SK-N-MC (cell line): ENCODE measurements at regions not wholly inside any gene's neighbourhood (a gene's known extent, or its start where the extent isn't known, plus 50 kb on each side); places are given as distances from the start of the nearest gene placed in this dataset.

ENCODE experiments used
- DNase-seq: peaks from one replicate; pipeline ENCODE4 v3.0.0-alpha.2; 2011; ENCODE audit warnings: low read depth, low spot score
- H3K27ac ChIP-seq: fragments of 200-600 bp; sonication (generic); 2 replicates; pipeline ENCODE4 v1.5.1; 2016; ENCODE audit warnings: mixed run types
- H3K36me3 ChIP-seq: fragments of 200-600 bp; sonication (generic); 2 replicates; pipeline ENCODE4 v1.6.1; 2017; ENCODE audit warnings: antibody characterized with exemption, low read length, mixed read lengths; ENCODE audit not compliant: insufficient read depth
- H3K4me3 ChIP-seq: fragments of 200-600 bp; sonication (generic); 2 replicates; pipeline ENCODE4 v1.5.1; 2016
- H3K9ac ChIP-seq: fragments of 200-600 bp; sonication (generic); 2 replicates; pipeline ENCODE4 v1.8.0; 2017; ENCODE audit warnings: mixed run types, mixed read lengths; ENCODE audit not compliant: insufficient read length
- H3K9me3 ChIP-seq: fragments of 200-600 bp; sonication (generic); 2 replicates; pipeline ENCODE4 v1.6.1; 2017; ENCODE audit warnings: low read depth, mild to moderate bottlenecking, antibody characterized with exemption, low read length, moderate library complexity, mixed read lengths
- EZH2 ChIP-seq: fragments of 200-600 bp; sonication (generic); IDR thresholded peaks from one replicate; pipeline ENCODE4 v1.6.1; 2017; ENCODE audit warnings: antibody characterized with exemption
- FOXP2 ChIP-seq: optimal IDR thresholded peaks from 2 replicates; pipeline ENCODE3; 2011; ENCODE audit warnings: mild to moderate bottlenecking, moderate library complexity; ENCODE audit not compliant: insufficient read depth; ENCODE audit errors: extremely low read length, control extremely low read depth
- POLR2AphosphoS5 ChIP-seq: IDR thresholded peaks from 2 replicates; pipeline ENCODE4 v1.6.1; 2012; ENCODE audit warnings: mild to moderate bottlenecking, low read depth, low read length, borderline replicate concordance

DNA sequence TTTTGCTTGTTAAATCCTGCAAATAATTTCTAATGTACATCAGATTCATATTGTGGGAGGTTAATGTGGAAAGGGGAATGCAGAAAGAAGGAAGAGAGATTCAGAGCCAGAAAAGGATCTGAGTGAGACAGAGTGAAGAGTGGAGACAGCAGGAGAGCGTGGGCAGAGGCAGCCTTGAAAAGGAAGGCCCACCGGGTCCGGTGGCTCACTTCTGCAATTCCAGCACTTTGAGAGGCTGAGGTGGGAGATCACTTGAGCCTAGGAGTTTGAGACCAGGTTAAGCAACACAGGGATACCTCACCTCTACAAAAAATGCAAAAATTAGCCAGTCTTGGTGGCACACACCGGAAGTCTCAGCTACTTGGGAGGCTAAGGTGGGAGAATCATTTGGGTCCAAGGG, 222.0 kb upstream of the RAB4A start:
- Histone ChIP-seq H3K4me3 (no peak overlapping the region), H3K27ac (no peak overlapping the region), H3K36me3 (no peaks in the 10 kb centered on the region), H3K9me3 (no peaks in the 10 kb centered on the region), H3K9ac (no peak overlapping the region)
- DNase-seq, result no peak
- no peak for TF ChIP-seq FOXP2
- TF ChIP-seq POLR2AphosphoS5, result no peak
- TF ChIP-seq EZH2, result no peak

DNA sequence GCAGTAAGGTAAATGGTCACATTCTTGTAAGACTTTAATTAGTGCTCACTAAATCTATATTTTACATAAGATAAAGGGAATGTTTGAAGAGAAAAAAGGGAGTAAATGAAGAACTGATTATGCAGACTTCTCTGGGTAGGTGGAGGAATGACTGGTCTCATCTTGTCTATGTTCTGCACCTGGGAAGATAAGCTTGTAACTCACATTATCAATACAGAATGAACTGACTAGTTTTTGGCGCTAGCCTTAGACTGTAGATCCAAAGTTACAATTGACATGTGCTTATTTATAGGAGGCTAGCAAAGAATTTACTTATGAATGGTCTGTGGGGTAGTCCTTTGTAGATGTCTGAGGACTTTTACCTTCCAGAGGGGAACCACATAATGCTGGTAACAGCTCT, 214.9 kb upstream of the RAB4A start:
- Histone ChIP-seq H3K9ac (no peak overlapping the region), H3K9me3 (no peaks in the 10 kb centered on the region), H3K36me3 (no peaks in the 10 kb centered on the region), H3K27ac (no peak overlapping the region), H3K4me3 (no peak overlapping the region)
- no peak for TF ChIP-seq EZH2
- no peak for TF ChIP-seq POLR2AphosphoS5
- no peak for TF ChIP-seq FOXP2
- no peak for DNase-seq

DNA sequence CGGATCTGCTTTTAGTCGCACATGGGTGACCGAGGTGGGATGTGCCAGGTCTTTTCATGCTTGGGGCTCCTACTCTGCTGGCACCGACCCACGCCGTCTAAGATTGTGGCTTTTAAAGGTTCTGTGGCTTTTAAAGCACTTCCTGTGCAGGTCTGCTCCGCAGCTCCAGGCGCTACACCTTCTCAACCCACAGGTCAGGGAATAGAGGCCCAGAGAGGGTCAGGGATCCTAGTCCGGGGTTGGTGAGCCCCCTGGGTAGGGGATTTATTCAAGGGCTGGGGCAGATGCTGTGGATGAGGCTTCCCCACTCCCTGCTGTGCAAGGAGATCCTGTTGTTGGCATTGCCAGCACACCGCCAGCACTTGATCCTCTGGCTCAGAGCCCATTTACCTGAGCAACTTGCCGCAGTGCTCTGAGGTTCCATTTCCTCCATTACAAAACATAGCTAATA, 212.8 kb upstream of the RAB4A start:
- no peak for TF ChIP-seq POLR2AphosphoS5
- TF ChIP-seq EZH2, result peak; percentile 17
- TF ChIP-seq FOXP2, result no peak
- H3K9ac ChIP-seq, result no peak overlapping the region
- no peaks in the 10 kb centered on the region for H3K9me3 ChIP-seq
- no peaks in the 10 kb centered on the region for H3K36me3 ChIP-seq
- H3K27ac ChIP-seq, result no peak overlapping the region
- H3K4me3 ChIP-seq, result no peak overlapping the region
- DNase-seq, result no peak

DNA sequence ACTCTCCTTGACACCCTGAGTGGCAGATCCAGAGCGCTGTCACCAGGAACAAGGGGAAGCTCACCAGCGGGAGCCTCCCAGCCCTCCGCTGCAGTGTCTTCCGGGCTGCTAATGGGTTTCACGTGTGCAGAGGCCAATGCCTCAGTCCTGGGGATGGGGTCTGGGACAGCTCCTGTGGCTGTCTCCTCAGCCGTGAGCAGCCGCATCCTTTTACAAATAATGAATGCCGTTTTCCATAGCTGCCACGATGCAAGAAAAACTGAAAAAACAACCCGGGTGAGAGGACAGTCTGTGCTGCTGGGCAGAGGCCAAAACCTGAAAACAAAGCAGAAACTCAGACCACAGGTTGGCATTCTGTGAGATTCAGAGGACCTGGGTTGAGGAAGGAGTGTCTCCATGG, 212.2 kb upstream of the RAB4A start:
- H3K36me3 ChIP-seq, result no peaks in the 10 kb centered on the region
- no peak for DNase-seq
- no peaks in the 10 kb centered on the region for H3K9me3 ChIP-seq
- H3K27ac ChIP-seq, result no peak overlapping the region
- no peak overlapping the region for H3K9ac ChIP-seq
- H3K4me3 ChIP-seq, result no peak overlapping the region
- no peak for TF ChIP-seq POLR2AphosphoS5
- TF ChIP-seq FOXP2, result no peak
- TF ChIP-seq EZH2, result no peak

DNA sequence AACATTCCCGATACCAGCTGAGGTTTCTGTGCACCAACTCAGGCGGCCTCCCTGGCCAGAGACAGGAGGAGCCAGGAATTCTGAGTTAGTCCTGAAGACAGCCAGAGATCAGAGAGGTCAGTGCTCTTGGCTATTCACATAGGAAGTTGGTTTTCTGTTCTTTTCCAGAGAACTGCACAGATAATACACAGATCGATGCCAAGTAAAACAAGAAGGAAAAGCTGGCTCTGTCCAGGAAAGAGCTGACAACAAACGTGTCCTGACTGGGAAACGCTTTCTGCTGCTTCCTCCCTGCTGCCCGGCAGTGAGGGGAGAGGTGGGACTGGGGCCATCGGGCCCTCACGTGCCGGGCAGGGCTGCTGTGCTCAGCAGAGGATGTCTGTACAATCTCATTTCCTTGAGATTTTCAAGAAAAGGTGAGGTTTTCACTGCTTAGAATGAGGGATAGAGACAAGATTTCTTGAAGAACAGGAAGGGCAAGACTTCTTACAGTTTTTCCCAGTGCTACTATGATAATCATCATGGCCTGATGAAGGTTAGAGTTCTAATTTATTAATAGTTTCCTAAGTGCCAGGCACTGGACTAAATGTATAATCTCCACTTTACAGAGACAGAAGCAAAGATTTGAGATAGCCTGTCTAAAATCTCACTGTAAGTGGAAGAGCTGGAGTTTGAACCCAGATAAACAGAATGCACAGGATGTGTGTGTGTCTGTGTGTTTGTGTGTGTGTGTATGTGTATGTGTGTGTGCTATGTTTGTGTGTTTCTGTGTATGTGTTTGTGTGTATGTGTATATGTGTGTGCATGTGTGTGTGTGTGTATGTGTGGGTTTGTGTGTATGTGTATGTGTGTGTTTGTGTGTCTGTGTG, 211.0 kb upstream of the RAB4A start:
- DNase-seq, result no peak

DNA sequence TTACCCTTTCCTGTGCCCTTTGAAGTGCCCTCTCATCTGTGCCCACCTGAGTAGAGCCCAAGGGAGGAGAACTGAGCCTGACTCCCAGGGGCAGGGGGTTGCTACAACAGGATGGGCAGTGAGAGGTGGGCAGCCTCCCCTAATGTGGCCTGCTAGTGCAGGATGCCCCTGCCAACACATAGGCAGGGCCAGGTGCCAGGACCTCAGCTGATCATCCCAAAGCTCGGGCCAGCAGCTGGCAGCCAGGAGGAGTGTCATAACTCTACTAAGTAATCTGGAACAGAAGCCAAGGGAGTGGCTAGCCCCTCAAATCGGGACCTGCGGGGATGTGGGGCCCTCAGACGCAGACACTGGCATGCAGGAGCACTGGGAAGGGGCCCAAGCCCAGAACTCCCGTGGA, 208.8 kb upstream of the RAB4A start:
- no peak for DNase-seq
- Histone ChIP-seq H3K9ac (no peak overlapping the region), H3K36me3 (no peaks in the 10 kb centered on the region)

More for the DNA sequence above, 211.0 kb upstream of the RAB4A start:
- no peak for TF ChIP-seq FOXP2
- H3K36me3 ChIP-seq, result no peaks in the 10 kb centered on the region
- H3K9me3 ChIP-seq, result no peaks in the 10 kb centered on the region
- H3K9ac ChIP-seq, result no peak overlapping the region
- H3K4me3 ChIP-seq, result no peak overlapping the region
- H3K27ac ChIP-seq, result no peak overlapping the region

DNA sequence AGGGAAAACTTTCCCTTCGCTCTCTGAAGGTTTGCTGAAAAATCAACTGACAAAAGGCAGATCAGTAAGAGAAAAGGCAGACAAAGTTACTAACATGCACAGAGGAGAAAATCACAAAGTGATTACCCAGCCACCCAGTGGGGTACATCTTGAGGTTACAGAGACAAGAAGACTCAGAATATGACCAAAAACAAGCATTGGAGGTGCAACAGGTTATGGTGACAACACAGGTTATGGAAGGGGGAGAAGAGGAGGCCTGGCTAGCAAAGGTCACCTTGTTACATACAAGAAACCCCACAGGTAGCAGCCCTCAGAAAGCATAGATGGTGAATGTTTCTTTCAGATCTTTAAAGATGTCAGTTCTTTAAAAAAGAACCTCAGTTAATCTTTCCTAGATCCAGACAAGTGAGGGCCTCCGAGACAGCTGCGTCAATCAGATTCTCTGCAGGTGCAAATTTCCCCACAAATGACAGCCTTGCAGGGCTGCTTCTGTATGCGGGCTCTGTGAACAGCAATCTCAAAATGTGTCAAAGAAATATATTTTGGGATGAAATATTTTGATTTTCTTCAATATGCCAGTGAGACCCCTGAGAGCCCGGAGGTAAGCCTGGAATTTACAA, 207.6 kb upstream of the RAB4A start:
- Histone ChIP-seq H3K36me3 (no peaks in the 10 kb centered on the region), H3K9ac (no peak overlapping the region), H3K27ac (no peak overlapping the region), H3K9me3 (no peaks in the 10 kb centered on the region), H3K4me3 (no peak overlapping the region)
- DNase-seq, result no peak
- no peak for TF ChIP-seq EZH2
- no peak for TF ChIP-seq POLR2AphosphoS5
- no peak for TF ChIP-seq FOXP2

More for the DNA sequence above, 208.8 kb upstream of the RAB4A start:
- H3K27ac ChIP-seq, result no peak overlapping the region
- TF ChIP-seq FOXP2, result no peak
- no peak for TF ChIP-seq POLR2AphosphoS5
- no peak for TF ChIP-seq EZH2
- H3K9me3 ChIP-seq, result no peaks in the 10 kb centered on the region
- H3K4me3 ChIP-seq, result no peak overlapping the region

DNA sequence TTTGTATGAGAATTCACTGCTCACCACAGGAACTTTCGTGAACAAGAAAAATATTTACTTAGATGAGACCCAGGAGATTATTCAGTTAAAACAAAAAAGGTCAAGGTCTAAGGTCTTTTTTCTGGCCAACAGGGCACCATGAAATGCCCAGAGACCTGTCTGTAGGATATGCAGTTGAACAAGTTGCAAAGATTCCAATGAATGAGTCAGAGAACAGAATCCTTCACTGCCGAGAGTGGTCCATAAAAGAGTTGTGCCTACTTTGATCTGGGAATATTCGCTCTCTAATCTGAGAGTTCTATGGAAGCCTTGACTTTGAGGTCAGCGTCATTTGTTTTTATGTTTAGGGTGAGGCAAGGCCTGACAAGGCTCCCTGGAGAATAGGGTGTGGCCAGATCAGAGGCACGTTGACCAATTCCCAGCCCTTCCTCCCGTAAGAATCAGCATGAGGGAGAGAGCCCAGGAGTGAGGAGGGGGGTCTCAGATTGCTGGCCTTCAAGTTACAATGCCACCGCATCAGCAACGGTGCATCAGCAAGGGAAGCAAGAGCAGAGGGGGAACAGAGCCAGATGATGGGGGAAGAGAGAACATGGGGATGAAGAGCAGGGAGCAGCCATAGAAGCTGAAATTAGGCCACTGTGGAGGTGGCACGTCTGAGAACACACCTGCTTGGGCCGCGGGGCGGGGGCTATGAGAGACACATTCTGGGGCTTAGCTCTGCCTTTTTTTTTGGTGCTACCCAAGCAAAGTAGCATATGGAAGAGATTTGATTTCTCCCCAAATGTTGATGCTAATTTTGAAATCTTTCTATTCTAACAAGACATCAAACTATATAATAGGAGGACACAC, 206.4 kb upstream of the RAB4A start:
- Histone ChIP-seq H3K4me3 (no peak overlapping the region), H3K9me3 (no peaks in the 10 kb centered on the region), H3K36me3 (no peaks in the 10 kb centered on the region), H3K27ac (no peak overlapping the region), H3K9ac (no peak overlapping the region)
- TF ChIP-seq EZH2, result no peak
- TF ChIP-seq FOXP2, result no peak
- TF ChIP-seq POLR2AphosphoS5, result no peak
- DNase-seq, result no peak
